ENCODE measurements at regions not wholly inside any gene's neighbourhood (a gene's known extent, or its start where the extent isn't known, plus 50 kb on each side); places are given as distances from the start of the nearest gene placed in this dataset.

DNA sequence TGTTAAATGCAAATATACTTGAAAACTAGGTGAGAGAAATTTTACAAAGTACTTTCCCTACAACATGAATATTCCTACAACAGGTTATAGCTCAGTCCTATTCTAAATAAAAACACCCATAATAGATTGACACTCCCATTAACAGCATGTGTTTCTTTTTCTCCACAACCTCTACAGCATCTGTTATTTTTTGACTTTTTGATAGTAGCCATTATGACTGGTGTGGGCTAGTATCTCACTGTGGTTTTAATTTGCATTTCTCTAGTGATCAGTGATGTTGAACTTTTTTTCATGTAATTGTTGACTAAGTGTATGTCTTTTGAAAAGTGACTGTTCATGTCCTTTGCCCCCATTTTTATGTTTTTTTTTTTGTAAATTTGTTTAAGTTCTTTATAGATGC lies 1506.1 kb upstream of the CDH9 start:
- DNase-seq (ENCODE audit: low spot score) = no peak

- no peak for DNase-seq (ENCODE audit: low spot score)
Observed at GRCh38 chr5:28543473-28544098, 1505.2 kb upstream of the CDH9 start.

DNA sequence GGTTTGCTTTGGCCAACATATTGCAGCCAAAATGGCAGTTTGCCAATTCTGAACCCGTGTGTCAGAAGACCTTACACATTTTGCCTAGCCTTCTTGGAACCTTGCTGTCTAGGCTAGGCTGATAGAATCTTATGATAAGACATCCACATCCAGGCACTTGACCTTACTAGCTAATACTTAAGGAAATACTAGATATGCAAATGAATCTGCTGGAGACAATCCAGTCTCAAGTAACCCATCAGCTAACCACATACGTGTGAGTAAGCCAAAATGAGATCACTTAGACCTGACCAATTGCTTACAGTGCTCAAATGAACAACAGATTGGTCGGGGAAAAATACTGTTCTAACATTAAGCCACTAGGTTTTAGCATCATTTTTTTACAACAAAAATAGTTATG lies 1504.6 kb upstream of the CDH9 start:
- DNase-seq (ENCODE audit: low spot score) = no peak

- no peak for DNase-seq (ENCODE audit: low spot score)
Observed at GRCh38 chr5:28523888-28524635, 1485.7 kb upstream of the CDH9 start.

DNA sequence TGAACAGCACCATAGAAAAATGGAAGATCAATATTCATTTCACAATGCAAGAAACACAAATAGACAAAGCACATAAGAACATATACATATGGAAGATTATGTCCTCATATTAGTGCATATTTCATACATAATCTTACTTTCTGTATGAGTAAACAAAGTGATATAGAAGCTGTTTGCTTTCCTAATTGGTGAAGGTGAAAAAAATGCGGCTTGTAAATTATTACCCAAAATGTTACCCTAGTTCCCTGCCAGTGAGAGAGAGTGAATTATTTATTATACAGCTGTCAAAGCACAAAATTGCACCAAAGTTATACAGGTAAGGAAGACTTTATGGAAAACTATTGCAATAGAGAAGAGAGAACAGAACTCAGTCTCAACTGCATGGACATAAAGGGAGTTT lies 1485.0 kb upstream of the CDH9 start:
- no peak for DNase-seq (ENCODE audit: low spot score)

GRCh38 chr5:28517691-28518090 lies 1479.3 kb upstream of the CDH9 start:
- no peak for DNase-seq (ENCODE audit: low spot score)

DNA sequence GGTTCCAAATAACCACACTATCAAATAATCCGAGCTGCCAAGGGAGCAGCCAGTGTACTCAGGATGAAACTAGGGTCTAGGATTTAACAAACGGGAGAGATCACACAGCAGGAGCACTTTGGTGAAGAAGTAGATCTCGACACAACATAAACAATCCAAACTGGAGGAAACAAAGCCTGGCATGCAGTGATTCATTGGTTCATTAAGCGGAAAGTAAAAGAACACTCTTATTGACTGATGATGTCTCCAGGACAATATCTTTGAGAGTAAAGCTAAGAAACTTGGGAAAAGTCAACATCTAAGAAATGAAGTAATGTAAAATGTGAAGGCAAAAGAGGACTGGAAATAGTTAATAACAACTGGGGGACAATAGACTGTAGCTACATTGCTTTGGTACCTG lies 1478.3 kb upstream of the CDH9 start:
- no peak for DNase-seq (ENCODE audit: low spot score)

DNA sequence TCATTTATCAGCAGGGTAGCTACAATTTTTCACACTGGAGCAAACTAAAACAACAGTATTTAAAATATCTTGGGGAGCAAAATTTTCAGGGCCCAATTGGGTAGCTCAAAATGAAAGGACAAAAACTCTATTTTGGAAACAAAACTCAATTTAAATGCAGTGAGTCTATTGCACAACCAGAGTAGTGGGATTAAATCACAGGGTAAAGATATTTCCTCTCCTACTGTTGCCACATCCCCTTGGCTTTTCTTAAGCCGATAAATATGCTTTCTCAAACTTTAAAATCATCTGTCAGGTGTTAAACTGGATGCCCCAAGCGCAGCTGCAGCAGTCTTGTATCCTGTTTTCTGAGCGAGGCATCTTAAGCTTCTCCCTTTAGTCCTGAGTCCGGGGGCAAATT lies 1474.3 kb upstream of the CDH9 start:
- DNase-seq (ENCODE audit: low spot score) = no peak

DNA sequence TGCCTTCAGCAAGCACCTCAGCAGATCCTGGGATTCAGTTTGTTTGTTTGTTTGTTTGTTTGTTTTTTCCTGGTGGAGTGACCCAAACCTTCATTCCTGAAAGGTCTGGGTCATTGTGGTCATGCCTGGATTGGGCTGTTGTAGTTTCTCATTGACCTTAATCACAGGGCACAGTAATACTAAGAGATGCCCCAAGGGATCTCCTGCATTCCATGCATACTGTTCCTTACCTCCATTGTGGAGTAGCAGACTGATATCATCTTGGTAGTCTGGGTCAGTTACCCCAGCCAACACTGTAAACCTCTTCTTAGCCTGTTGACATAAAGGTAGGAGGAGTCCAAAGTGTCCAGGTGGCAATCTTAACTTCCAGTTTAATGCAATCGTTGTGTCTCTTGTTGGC lies 1466.7 kb upstream of the CDH9 start:
- DNase-seq (ENCODE audit: low spot score) = no peak

DNA sequence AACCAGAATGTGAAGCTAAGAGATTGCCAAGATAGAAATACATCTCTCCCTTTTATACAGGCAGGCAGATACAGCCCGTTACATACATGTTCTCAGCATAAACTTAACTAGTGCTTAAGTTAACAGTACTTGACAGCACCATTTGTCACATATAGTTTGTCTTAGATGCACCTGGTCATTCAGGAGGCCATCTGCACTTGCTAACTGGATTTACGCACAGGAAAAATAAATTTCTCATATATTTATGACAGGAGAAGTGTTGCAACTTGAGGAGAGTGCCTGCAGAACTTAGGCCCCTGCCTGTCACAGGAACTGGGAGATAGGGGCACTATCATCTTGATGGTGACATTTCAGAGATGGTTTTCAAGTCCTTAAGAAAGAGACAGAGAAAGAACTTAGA lies 1462.1 kb upstream of the CDH9 start:
- DNase-seq (ENCODE audit: low spot score) = peak; percentile 97

- DNase-seq (ENCODE audit: low spot score) = peak; percentile 36
Observed at GRCh38 chr5:28499766-28500290, 1461.4 kb upstream of the CDH9 start.

GRCh38 chr5:28495876-28496275 lies 1457.5 kb upstream of the CDH9 start:
- no peak for DNase-seq (ENCODE audit: low spot score)

DNA sequence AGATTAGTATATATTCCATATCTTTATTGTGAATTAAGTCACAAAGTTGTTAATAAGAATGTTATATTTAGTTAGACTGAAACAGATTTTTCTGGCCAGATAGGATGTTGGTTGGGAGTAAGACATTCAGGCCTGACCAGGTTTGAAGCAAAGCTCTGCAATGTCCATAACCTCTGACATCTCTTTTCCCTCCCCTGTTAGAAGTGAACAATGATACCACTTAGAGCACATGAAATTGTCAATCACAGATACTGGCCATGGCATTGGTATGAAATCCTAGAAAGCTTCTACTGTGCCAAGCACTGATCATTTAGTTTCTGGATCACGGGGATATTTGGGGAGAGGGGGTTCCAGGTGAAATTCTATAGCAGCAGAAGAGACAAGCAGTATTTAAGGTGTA lies 1455.1 kb upstream of the CDH9 start:
- DNase-seq (ENCODE audit: low spot score) = no peak

- DNase-seq (ENCODE audit: low spot score) = no peak
Observed at GRCh38 chr5:28488752-28489151, 1450.4 kb upstream of the CDH9 start.

DNA sequence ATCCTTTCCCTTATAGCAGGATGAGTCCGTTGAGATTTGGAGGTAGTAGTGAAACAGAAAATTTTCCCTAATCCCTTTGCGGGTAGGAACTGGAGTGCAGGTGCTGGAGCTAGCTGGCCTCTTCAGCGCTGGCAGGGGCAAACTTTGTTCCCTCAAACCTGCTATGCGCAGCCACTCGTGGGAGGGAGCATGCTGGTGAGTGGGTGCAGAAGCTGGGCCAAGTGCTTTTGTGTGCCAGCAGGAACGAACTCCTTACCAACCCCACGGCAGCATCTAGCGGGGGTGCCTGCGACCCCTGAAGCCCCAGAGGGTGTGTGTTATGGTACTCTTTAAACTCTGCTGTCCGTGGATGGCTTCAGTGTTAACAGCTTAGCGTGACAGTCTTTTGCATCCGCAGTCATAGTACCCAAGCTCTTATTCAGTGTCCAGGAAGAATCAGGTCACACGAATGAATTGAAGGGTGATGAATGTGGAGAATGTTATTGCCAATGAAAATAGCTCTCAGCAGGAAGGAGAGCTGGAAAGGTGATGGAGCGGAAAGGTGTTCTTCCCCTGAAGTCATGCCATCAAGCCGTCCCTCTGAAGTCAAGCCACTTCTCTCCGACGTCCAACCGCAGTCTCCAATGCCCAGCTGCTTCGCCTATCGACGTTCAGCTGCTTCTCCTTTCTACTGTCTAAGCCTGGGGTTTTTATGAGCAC lies 1445.1 kb upstream of the CDH9 start:
- DNase-seq (ENCODE audit: low spot score) = no peak

GRCh38 chr5:28473531-28474107 lies 1435.2 kb upstream of the CDH9 start:
- peak; percentile 78 for DNase-seq (ENCODE audit: low spot score)

- DNase-seq (ENCODE audit: low spot score) = peak; percentile 70
Observed at GRCh38 chr5:28468166-28468565, 1429.8 kb upstream of the CDH9 start.

DNA sequence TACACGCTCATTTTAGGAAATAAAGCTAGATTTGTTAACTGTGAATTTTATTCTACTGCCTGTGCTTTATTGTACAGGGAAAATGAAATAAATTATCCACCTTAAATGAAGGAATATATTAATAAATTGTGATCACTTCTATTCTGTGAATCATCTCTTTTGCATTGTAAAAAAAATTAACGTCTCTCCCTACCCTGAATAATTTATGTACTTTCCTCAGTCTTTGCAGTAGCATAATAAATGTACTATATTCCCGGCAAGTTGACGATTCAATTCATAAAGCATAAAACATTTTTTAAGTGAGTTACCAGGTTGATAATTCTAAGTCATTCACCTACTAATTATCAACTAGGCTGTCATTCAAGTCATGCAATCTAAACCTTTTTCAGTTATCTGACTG lies 1425.3 kb upstream of the CDH9 start:
- no peak for DNase-seq (ENCODE audit: low spot score)

DNA sequence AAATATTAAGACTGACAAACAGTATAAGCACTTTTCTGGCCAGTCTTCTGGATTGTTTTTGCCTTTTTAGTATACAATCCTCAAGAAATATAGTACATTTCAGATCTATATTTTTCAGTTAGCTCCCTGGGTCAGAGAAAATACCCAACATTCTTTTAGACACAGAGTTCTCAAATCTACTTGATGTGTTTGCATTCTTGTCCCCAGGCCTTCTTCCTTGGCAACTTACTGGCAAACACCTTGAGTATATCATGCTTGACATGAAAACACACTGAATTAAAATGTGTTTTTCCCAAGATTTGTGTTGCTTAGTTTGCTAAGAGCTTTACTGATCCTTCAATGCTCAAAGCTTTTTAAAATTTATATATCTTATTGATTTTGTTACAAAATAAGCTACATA lies 1413.1 kb upstream of the CDH9 start:
- DNase-seq (ENCODE audit: low spot score) = no peak

DNA sequence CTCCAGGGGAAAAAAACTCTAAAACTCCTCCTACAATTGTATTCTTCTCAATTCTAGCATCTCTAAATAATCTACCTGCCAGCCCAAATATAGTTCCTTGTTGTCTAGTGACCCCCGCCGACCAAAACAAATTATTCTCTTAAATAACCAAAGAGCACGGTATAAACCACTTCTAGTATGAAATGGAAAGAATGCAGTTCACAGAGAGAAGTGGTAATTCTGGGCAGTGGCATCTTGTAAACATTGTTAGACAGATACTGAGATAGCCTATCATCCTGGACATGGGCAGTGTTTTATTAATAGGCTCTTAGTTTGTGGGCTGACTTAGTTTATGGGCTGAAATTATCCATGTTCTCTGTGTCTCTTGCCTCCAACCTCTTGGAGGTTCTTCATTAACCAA lies 1412.6 kb upstream of the CDH9 start:
- DNase-seq (ENCODE audit: low spot score) = no peak

GRCh38 chr5:28448791-28449190 lies 1410.4 kb upstream of the CDH9 start:
- no peak for DNase-seq (ENCODE audit: low spot score)

DNA sequence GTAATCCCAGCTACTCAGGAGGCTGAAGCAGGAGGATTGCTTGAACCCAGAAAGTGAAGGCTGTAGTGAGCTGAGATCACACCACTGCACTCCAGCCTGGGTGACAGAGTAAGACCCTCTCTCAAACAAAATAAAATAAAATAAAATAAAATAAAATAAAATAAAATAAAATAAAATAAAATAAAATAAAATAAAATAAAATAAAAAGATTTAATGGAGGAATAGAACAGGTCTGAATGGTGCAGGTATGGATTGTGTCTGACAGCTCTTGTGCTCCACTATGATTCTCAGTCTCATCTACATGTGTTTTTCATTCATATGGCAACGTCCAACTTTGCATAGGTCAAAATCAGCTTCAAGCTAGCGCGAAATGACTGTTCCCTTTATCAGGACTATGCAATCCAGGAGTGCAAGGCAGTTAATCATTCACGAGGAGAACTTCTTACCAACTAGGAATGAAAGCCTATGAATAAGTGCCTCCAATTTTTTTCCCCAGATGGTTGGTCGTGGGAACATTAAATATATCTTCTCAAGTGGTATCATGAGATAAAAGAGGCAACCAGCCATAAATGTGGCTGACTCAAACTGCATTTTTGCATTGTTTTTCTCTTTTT lies 1392.3 kb upstream of the CDH9 start:
- DNase-seq (ENCODE audit: low spot score) = no peak

Measured in SK-N-DZ (cell line).